ACC112 (cell line): ENCODE measurements at regions not wholly inside any gene's neighbourhood (a gene's known extent, or its start where the extent isn't known, plus 50 kb on each side); places are given as distances from the start of the nearest gene placed in this dataset.
"Not testable (repeated sequence)": the region's sequence is repeated elsewhere in the genome, so short reads cannot be mapped to it uniquely, and the experiment has no call there.

Experiments
- H2AFZ ChIP-seq: fragments of 200-600 bp; sonication (generic); one replicate; pipeline ENCODE4 v1.6.0; 2017; ENCODE audit warnings: antibody characterized with exemption, low read length; ENCODE audit not compliant: unreplicated experiment
- H3K27ac ChIP-seq: fragments of 200-600 bp; sonication (generic); 2 replicates; pipeline ENCODE4 v1.5.1; 2014; ENCODE audit warnings: low read depth, mild to moderate bottlenecking, antibody characterized with exemption, low read length, moderate library complexity
- H3K27me3 ChIP-seq: fragments of 200-600 bp; sonication (generic); 2 replicates; pipeline ENCODE4 v1.6.1; 2014; ENCODE audit warnings: mild to moderate bottlenecking, antibody characterized with exemption, low read length, moderate library complexity, mixed read lengths; ENCODE audit not compliant: insufficient read depth
- H3K36me3 ChIP-seq: fragments of 200-600 bp; sonication (generic); 2 replicates; pipeline ENCODE4 v1.6.1; 2016; ENCODE audit warnings: mild to moderate bottlenecking, antibody characterized with exemption, low read length, moderate library complexity, mixed read lengths; ENCODE audit not compliant: insufficient read depth
- H3K4me1 ChIP-seq: fragments of 200-600 bp; sonication (generic); one replicate; pipeline ENCODE4 v1.6.1; 2016; ENCODE audit warnings: low read length, mixed read lengths; ENCODE audit not compliant: insufficient read depth, unreplicated experiment, control insufficient read depth
- H3K4me3 ChIP-seq: fragments of 200-600 bp; sonication (generic); 2 replicates; pipeline ENCODE4 v1.5.1; 2014; ENCODE audit warnings: mild to moderate bottlenecking, low read depth, low read length
- H3K79me2 ChIP-seq: fragments of 200-600 bp; sonication (generic); one replicate; pipeline ENCODE4 v1.6.0; 2016; ENCODE audit warnings: low read length; ENCODE audit not compliant: control insufficient read depth, unreplicated experiment, insufficient read depth

GRCh38 chr3:82129221-82129801 lies 367.9 kb upstream of the GBE1 start:
- no peak overlapping the region for H3K27ac ChIP-seq
- no peaks in the 10 kb centered on the region for H3K36me3 ChIP-seq

DNA sequence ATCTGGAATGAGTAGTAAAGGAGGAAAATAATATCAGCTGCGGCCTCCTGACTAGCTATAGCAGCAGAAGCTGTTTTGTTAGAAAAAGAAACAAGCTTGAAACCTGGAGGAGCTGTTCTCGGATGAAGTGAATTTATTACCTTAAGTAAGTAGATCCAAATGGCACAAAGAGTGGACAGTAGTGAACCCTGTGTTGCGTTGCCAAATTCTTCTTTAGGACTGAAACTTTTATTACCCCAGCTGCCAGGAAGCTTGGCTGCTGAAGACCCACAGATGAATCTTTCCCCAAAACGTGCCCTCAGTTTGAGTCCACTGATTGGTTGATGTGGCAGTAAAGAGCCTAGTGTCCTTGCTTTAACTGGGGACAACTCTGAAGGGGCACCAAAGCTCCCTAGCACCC lies 366.8 kb upstream of the GBE1 start:
- Histone ChIP-seq H3K4me1 (no peaks in the 10 kb centered on the region), H3K27ac (no peak overlapping the region), H3K27me3 (no peaks in the 10 kb centered on the region), H3K36me3 (no peaks in the 10 kb centered on the region), H3K79me2 (no peaks in the 10 kb centered on the region), H2AFZ (no peak overlapping the region), H3K4me3 (no peak overlapping the region)

More at GRCh38 chr3:82129221-82129801, 367.9 kb upstream of the GBE1 start:
- Histone ChIP-seq H3K27me3 (no peaks in the 10 kb centered on the region), H3K4me3 (no peak overlapping the region), H2AFZ (no peak overlapping the region), H3K4me1 (no peaks in the 10 kb centered on the region), H3K79me2 (no peaks in the 10 kb centered on the region)

DNA sequence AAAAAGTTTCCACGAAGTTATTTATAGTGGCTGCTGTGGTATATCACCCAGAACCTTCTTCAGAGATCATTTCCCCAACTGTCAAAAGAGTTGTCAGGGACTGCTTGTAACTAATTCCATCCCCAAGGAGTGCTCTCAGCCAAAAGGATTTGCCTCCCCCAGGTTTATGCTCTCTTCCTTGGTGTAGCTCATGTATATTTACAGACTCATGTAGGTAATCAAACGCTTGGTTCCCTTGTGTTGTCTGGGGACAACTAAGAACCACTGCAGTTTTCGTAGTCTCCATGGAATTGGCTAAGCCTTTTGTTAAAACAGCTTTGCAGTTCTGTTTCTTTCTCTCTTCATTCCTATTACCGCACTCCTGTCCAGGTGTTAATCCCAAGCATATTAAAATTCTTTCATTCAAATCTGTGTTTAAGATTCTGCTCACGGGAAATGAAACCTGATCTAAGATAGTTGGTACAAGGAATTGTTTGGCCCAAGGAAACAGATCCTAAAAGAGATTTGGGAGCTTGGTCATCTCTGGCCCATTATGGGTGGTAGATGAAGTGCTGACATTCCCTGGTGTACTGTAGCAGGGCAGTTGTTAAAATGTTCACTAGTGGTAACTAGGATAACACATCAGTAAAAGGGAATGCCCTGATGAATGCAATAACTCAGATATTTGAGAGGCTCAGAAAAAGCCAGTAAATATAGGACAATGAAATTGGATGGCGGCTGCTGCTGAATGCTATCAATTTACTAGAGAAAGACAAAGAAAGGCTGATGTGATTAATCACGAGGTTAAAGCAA lies 361.3 kb upstream of the GBE1 start:
- Histone ChIP-seq H3K79me2 (no peaks in the 10 kb centered on the region), H3K4me1 (no peaks in the 10 kb centered on the region), H3K27ac (no peak overlapping the region), H3K4me3 (no peak overlapping the region), H2AFZ (no peak overlapping the region), H3K36me3 (no peaks in the 10 kb centered on the region), H3K27me3 (peaks cover 12% of the 10 kb centered on the region; the same call in 1 of the 2 replicates)

DNA sequence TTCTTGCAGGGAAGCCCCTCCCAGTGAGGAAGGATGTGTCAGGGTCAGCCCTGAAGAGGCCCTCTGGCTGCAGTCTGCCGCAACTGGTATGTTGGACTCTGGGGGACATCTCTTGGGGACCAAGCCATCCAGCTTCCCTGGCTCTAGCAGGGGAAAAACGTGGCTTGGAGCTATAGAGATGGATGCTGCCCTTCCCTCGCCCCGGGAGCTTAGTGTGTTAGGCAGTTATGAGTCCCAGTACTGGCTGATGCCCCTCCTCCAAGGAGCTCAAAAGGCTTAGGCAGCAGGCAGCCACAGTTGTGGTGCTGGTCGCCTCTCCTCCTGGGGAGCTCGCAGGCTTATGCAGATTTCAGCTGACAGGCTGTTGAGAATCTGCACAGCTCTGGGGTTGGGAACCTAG lies 353.1 kb upstream of the GBE1 start:
- Histone ChIP-seq H3K4me3 (no peak overlapping the region), H3K36me3 (no peaks in the 10 kb centered on the region), H3K79me2 (no peaks in the 10 kb centered on the region), H3K27me3 (peaks cover under 1% of the 10 kb centered on the region; the same call in 1 of the 2 replicates), H3K4me1 (no peaks in the 10 kb centered on the region), H3K27ac (no peak overlapping the region), H2AFZ (no peak overlapping the region)

DNA sequence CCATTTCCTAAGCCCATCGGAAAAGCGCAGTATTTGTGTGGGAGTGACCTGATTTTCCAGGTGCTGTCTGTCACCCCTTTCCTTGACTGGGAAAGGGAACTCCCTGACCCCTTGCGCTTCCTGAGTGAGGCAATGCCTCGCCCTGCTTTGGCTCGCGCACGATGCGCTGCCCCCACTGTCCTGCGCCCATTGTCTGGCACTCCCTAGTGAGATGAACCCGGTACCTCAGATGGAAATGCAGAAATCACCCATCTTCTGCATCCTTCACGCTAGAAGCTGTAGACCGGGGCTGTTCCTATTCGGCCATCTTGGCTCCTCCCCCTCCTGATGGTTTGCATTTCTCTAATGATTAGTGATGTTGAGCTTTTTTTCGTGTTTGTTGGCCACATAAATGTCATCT lies 349.3 kb upstream of the GBE1 start:
- H3K27ac ChIP-seq, H2AFZ ChIP-seq, H3K27me3 ChIP-seq, H3K4me3 ChIP-seq, H3K36me3 ChIP-seq, H3K4me1 ChIP-seq, H3K79me2 ChIP-seq: not testable (repeated sequence)

- H3K4me3 ChIP-seq: no peak overlapping the region
- no peaks in the 10 kb centered on the region for H3K4me1 ChIP-seq
- H3K27ac ChIP-seq: no peak overlapping the region
- H3K36me3 ChIP-seq: no peaks in the 10 kb centered on the region
- no peaks in the 10 kb centered on the region for H3K27me3 ChIP-seq
- H2AFZ ChIP-seq: peak overlapping the region; percentile 21
- no peaks in the 10 kb centered on the region for H3K79me2 ChIP-seq
These were observed 341.8 kb upstream of the GBE1 start for GRCh38 chr3:82103241-82103640.

DNA sequence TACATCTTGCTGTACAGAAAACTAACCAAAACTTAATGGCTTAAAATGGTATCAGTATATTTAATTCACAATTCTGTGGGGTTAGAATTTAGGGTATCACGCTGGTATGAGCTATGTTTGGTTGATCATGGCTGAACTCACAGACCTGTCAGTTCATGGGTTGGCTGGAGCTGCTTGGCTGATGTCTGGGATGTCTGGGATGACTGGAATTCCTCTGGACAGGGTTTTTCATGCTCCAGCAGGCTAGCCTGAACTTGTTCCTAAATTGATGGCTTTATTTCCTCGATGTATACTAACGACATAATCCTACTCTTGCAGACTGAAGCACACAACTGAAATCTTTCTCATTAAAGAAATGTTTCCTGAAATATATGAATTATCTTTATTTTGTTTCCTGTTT lies 338.9 kb upstream of the GBE1 start:
- Histone ChIP-seq H3K4me1 (no peaks in the 10 kb centered on the region), H3K27me3 (no peaks in the 10 kb centered on the region), H3K4me3 (no peak overlapping the region), H2AFZ (no peak overlapping the region), H3K27ac (no peak overlapping the region), H3K79me2 (no peaks in the 10 kb centered on the region), H3K36me3 (no peaks in the 10 kb centered on the region)

DNA sequence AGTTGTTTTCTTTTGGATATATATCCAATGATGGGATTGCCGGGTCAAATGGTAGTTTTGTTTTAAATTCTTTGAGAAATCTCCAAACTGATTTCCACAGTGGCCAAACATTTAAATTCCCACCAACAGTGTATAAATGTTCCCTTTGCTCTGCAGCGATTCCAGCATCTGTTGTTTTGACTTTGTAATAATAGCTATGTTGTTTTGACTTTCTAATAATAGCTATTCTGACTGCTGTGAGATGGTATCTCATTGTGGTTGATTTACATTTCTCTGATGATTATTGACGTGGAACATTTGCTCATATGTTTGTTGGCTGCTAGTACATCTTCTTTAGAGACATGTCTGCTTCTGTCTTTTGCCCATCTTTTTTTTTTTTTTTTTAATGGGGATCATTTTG lies 332.2 kb upstream of the GBE1 start:
- Histone ChIP-seq H3K4me3 (no peak overlapping the region), H3K27ac (no peak overlapping the region), H3K79me2 (no peaks in the 10 kb centered on the region), H3K36me3 (no peaks in the 10 kb centered on the region), H3K4me1 (peaks cover 3% of the 10 kb centered on the region), H2AFZ (no peak overlapping the region), H3K27me3 (no peaks in the 10 kb centered on the region)

DNA sequence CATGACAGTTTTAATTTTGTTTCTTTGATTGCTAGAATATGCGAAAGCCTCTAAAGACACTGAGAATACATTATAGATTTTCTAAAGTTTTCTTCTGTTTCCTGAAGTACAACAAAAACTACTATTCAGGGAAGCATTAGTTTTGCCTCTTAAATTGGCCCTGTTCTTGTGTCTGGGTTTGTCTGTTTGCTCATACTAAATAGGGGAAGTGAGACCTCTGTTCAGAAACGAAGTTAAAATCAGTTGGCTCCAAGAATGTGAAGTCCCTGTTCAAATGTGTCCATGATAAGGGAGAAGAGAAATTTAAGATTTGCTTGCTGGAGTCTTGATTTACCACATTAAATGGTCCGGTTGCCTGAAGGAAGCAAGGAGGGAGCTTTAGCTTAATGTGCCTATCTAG lies 327.3 kb upstream of the GBE1 start:
- H3K27me3 ChIP-seq: no peaks in the 10 kb centered on the region
- H3K4me3 ChIP-seq: peak overlapping the region; percentile 34; the same call in 1 of the 2 replicates
- peaks cover 12% of the 10 kb centered on the region for H3K4me1 ChIP-seq
- peak overlapping the region; percentile 57 for H3K27ac ChIP-seq
- H2AFZ ChIP-seq: peak overlapping the region; percentile 97
- H3K79me2 ChIP-seq: no peaks in the 10 kb centered on the region
- H3K36me3 ChIP-seq: no peaks in the 10 kb centered on the region

DNA sequence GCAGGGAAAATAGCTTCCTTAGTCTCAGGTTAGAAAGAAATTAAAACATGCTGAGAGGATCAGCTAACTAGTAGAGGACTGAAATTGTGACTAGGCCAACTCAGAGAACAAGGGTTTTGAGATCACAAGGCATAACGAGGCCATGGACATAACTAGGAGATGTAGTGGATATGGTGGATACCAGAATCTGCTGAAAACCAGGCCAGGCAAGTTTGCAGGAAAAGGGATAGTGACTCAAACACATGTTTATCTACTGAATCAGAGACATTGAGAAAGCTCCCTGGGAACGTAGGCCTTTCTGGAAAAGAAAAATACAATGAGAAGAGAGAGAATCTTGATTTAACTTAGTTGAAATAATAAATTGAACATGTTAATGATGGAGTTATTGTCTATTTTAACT lies 326.5 kb upstream of the GBE1 start:
- H3K4me1 ChIP-seq: peaks cover 12% of the 10 kb centered on the region
- no peak overlapping the region; the same call in 1 of the 2 replicates for H3K4me3 ChIP-seq
- peak overlapping the region; percentile 76 for H2AFZ ChIP-seq
- H3K27ac ChIP-seq: peak overlapping the region; percentile 57
- no peaks in the 10 kb centered on the region for H3K27me3 ChIP-seq
- H3K79me2 ChIP-seq: no peaks in the 10 kb centered on the region
- H3K36me3 ChIP-seq: no peaks in the 10 kb centered on the region

DNA sequence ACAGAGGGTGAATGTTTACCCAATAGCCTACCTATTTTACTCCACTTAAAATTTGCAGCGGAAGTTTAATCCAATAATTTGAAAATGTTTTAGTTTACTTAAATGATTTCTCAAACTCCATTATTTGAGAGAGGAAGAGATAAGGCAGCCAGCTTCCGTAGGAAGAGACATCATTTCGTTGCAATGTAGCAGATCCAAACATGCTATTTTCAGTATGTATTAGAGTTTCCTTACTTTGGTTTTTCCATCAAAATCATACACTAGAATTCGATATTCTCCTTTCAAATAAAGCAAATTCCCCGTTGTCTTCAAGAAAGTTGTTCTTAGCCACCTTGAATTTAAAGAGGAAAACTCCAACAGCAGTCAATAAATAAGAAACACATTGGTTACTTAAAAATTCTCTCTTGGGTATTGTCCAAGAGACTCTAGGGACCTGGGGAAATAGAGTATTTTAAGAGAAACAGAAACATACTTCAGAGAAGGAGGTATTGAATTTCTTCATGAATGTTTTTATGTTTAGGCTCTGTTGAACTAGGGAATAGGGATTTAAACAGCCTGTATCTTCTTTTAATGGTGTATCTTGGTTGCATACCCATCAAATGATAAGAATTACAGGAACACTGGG lies 324.5 kb upstream of the GBE1 start:
- no peak overlapping the region for H2AFZ ChIP-seq
- peaks cover 12% of the 10 kb centered on the region for H3K4me1 ChIP-seq
- no peak overlapping the region for H3K4me3 ChIP-seq
- H3K27me3 ChIP-seq: no peaks in the 10 kb centered on the region
- H3K36me3 ChIP-seq: no peaks in the 10 kb centered on the region
- no peaks in the 10 kb centered on the region for H3K79me2 ChIP-seq
- H3K27ac ChIP-seq: no peak overlapping the region
